OCI-LY1 (cell line): ENCODE measurements at regions not wholly inside any gene's neighbourhood (a gene's known extent, or its start where the extent isn't known, plus 50 kb on each side); places are given as distances from the start of the nearest gene placed in this dataset.
"Not testable (repeated sequence)": the region's sequence is repeated elsewhere in the genome, so short reads cannot be mapped to it uniquely, and the experiment has no call there.

Experiments
- H2AFZ ChIP-seq: fragments of 200-600 bp; sonication (generic), shearing (Covaris generic); 2 replicates; pipeline ENCODE4 v1.6.0; 2014; ENCODE audit warnings: antibody characterized with exemption, mild to moderate bottlenecking, low read length
- H3F3A ChIP-seq: fragments of 200-600 bp; sonication (generic), shearing (Covaris generic); 2 replicates; pipeline ENCODE4 v1.6.0; 2014; ENCODE audit warnings: mild to moderate bottlenecking, antibody characterized with exemption, low read length, moderate library complexity; ENCODE audit not compliant: insufficient read depth
- H3K27ac ChIP-seq: fragments of 200-600 bp; sonication (generic); 2 replicates; pipeline ENCODE4 v1.5.1; 2014; ENCODE audit warnings: low read length, mixed run types, mild to moderate bottlenecking, low read depth; ENCODE audit not compliant: poor library complexity, severe bottlenecking
- H3K27me3 ChIP-seq: fragments of 200-600 bp; sonication (generic); 2 replicates; pipeline ENCODE4 v1.6.0; 2014; ENCODE audit warnings: antibody characterized with exemption, mild to moderate bottlenecking, low read length, moderate library complexity; ENCODE audit not compliant: insufficient read depth
- H3K36me3 ChIP-seq: fragments of 200-600 bp; sonication (generic); 2 replicates; pipeline ENCODE4 v1.6.1; 2014; ENCODE audit warnings: mild to moderate bottlenecking, antibody characterized with exemption, low read length, moderate library complexity, mixed read lengths; ENCODE audit not compliant: insufficient read depth
- H3K4me1 ChIP-seq: fragments of 200-600 bp; sonication (generic); 2 replicates; pipeline ENCODE4 v1.5.1; 2014; ENCODE audit warnings: mild to moderate bottlenecking, low read length, moderate library complexity; ENCODE audit not compliant: insufficient read depth, severe bottlenecking
- H3K4me2 ChIP-seq: fragments of 200-600 bp; sonication (generic), shearing (Covaris generic); 2 replicates; pipeline ENCODE4 v1.6.1; 2014; ENCODE audit warnings: low read length
- H3K4me3 ChIP-seq: fragments of 200-600 bp; sonication (generic); 2 replicates; pipeline ENCODE4 v1.5.1; 2014; ENCODE audit warnings: low read length, low read depth, mild to moderate bottlenecking, mixed read lengths; ENCODE audit not compliant: poor library complexity, severe bottlenecking
- H3K79me2 ChIP-seq: fragments of 200-600 bp; shearing (Covaris generic); 2 replicates; pipeline ENCODE4 v1.6.1; 2016; ENCODE audit warnings: mixed run types, low read length, mixed read lengths; ENCODE audit not compliant: insufficient read depth
- H3K9ac ChIP-seq: fragments of 200-600 bp; sonication (generic), shearing (Covaris generic); 2 replicates; pipeline ENCODE4 v1.6.1; 2014; ENCODE audit warnings: mild to moderate bottlenecking, low read length, mixed read lengths
- H3K9me2 ChIP-seq: fragments of 200-600 bp; sonication (generic), shearing (Covaris generic); 2 replicates; pipeline ENCODE4 v1.6.1; 2014; ENCODE audit warnings: low read depth, mild to moderate bottlenecking, low read length, mixed read lengths
- H3K9me3 ChIP-seq: fragments of 200-600 bp; shearing (Covaris generic); 2 replicates; pipeline ENCODE4 v1.6.1; 2014; ENCODE audit warnings: low read length, mixed read lengths
- H4K20me1 ChIP-seq: fragments of 200-600 bp; sonication (generic), shearing (Covaris generic); 2 replicates; pipeline ENCODE4 v1.6.0; 2016; ENCODE audit warnings: mild to moderate bottlenecking, low read length; ENCODE audit not compliant: insufficient read depth
- EZH2 ChIP-seq: fragments of 200-600 bp; sonication (generic), shearing (Covaris generic); IDR thresholded peaks from 2 replicates; pipeline ENCODE4 v1.8.0; 2017; ENCODE audit warnings: borderline replicate concordance, mixed run types, mild to moderate bottlenecking, antibody characterized with exemption, low read length, moderate library complexity, mixed read lengths
- TF ChIP-seq, protein P1 (sequence below): fragments of 200-600 bp; sonication (generic), shearing (Covaris generic); IDR thresholded peaks from 2 replicates; pipeline ENCODE4 v1.5.1; 2017; ENCODE audit warnings: mild to moderate bottlenecking, antibody characterized with exemption, low read length, moderate library complexity, mixed read lengths

DNA sequence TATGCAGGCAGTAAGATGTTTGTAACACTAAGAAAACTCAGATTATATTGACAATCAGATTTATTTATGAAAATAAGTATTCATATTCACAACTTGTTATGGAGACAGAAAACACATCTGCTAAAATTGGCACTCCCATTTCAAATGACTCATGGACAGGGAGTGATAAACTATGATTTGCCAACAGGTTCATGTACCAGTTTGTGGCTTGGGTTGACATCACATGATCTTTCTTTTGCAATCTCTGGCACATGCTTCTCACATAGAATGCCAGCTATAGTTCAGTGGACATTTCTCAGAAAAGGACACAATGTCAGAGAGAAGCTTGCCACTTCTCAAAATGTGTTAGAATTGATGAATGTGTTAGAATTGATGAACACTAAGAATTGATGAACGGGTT, 663.2 kb upstream of the ANKRD30A start:
- Histone ChIP-seq H3K9ac (no peak overlapping the region), H3K79me2 (no peaks in the 10 kb centered on the region), H3K4me1 (no peaks in the 10 kb centered on the region), H3K4me2 (no peak overlapping the region), H3K27ac (no peak overlapping the region), H3K9me2 (no peaks in the 10 kb centered on the region), H3K27me3 (no peaks in the 10 kb centered on the region), H3K9me3 (no peaks in the 10 kb centered on the region), H3K36me3 (no peaks in the 10 kb centered on the region), H2AFZ (no peak overlapping the region), H3K4me3 (no peak overlapping the region), H4K20me1 (no peaks in the 10 kb centered on the region), H3F3A (no peaks in the 10 kb centered on the region)
- no peak for TF ChIP-seq EZH2
- TF ChIP-seq, protein P1, sequence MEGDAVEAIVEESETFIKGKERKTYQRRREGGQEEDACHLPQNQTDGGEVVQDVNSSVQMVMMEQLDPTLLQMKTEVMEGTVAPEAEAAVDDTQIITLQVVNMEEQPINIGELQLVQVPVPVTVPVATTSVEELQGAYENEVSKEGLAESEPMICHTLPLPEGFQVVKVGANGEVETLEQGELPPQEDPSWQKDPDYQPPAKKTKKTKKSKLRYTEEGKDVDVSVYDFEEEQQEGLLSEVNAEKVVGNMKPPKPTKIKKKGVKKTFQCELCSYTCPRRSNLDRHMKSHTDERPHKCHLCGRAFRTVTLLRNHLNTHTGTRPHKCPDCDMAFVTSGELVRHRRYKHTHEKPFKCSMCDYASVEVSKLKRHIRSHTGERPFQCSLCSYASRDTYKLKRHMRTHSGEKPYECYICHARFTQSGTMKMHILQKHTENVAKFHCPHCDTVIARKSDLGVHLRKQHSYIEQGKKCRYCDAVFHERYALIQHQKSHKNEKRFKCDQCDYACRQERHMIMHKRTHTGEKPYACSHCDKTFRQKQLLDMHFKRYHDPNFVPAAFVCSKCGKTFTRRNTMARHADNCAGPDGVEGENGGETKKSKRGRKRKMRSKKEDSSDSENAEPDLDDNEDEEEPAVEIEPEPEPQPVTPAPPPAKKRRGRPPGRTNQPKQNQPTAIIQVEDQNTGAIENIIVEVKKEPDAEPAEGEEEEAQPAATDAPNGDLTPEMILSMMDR = no peak

- not testable (repeated sequence) for H3K27me3 ChIP-seq, H3K9me2 ChIP-seq, H3K4me2 ChIP-seq, H3K27ac ChIP-seq, H3K36me3 ChIP-seq, H3K4me3 ChIP-seq, H4K20me1 ChIP-seq, H3K79me2 ChIP-seq, H3K9me3 ChIP-seq, H3K9ac ChIP-seq, H3F3A ChIP-seq, H2AFZ ChIP-seq, H3K4me1 ChIP-seq
Observed at GRCh38 chr10:36458437-36458836, 667.0 kb upstream of the ANKRD30A start.

GRCh38 chr10:36457751-36458150, 667.6 kb upstream of the ANKRD30A start:
- Histone ChIP-seq H2AFZ (no peak overlapping the region), H3K4me1 (no peaks in the 10 kb centered on the region), H3K4me3 (no peak overlapping the region), H3K9me3 (no peaks in the 10 kb centered on the region), H3F3A (no peaks in the 10 kb centered on the region), H4K20me1 (no peaks in the 10 kb centered on the region), H3K9me2 (no peaks in the 10 kb centered on the region), H3K9ac (no peak overlapping the region), H3K27ac (no peak overlapping the region), H3K79me2 (no peaks in the 10 kb centered on the region), H3K36me3 (no peaks in the 10 kb centered on the region), H3K27me3 (no peaks in the 10 kb centered on the region), H3K4me2 (no peak overlapping the region)
- TF ChIP-seq, protein P1 = no peak
- TF ChIP-seq EZH2 = no peak

DNA sequence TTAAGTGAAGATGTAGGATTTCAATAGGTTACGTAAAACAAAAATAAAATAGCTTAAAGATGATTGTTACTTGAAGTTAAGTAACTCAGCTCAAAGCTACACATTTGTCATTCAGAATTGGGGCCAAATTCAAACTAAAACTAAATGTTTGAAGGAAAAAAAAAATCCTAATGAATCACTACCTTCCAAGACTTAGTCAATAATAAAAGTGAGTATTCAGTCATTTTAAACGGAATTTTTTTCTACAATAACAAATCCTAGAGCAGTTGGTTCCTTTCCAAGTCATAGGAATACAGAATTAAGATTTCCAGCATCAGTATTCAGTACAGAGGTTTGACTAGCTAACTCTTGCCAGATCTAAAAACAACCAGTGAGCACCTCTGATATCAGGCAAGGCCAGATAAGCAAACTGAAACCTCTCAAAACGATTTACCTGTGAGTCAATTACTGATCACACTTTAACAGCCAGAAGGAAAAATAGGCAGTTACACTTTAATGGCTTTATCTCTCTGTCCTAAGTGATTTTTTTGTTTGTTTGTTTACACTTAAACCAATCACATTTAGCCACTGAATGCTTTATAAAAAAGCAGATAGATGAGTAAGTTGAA, 669.8 kb upstream of the ANKRD30A start:
- H4K20me1 ChIP-seq = no peaks in the 10 kb centered on the region
- H3K9me3 ChIP-seq = no peaks in the 10 kb centered on the region
- no peak for TF ChIP-seq EZH2
- TF ChIP-seq, protein P1 = no peak
- no peaks in the 10 kb centered on the region for H3F3A ChIP-seq
- H3K4me2 ChIP-seq = no peak overlapping the region
- H3K27ac ChIP-seq = no peak overlapping the region
- H3K36me3 ChIP-seq = no peaks in the 10 kb centered on the region
- no peak overlapping the region for H2AFZ ChIP-seq
- no peak overlapping the region for H3K9ac ChIP-seq
- no peak overlapping the region for H3K4me3 ChIP-seq
- no peaks in the 10 kb centered on the region for H3K9me2 ChIP-seq
- H3K79me2 ChIP-seq = no peaks in the 10 kb centered on the region
- no peaks in the 10 kb centered on the region for H3K4me1 ChIP-seq
- H3K27me3 ChIP-seq = no peaks in the 10 kb centered on the region
